MM.1S (cell line): ENCODE measurements at regions not wholly inside any gene's neighbourhood (a gene's known extent, or its start where the extent isn't known, plus 50 kb on each side); places are given as distances from the start of the nearest gene placed in this dataset.

Experiments
- DNase-seq: peaks from one replicate; pipeline ENCODE4 v3.0.0-alpha.2; 2015
- H2AFZ ChIP-seq: fragments of 300-600 bp; sonication (generic); 2 replicates; pipeline ENCODE4 v1.6.0; 2016; ENCODE audit warnings: antibody characterized with exemption, low read length
- H3F3A ChIP-seq: fragments of 300-600 bp; sonication (generic); 2 replicates; pipeline ENCODE4 v1.6.1; 2016; ENCODE audit warnings: mild to moderate bottlenecking, antibody characterized with exemption, low read length, moderate library complexity, mixed read lengths; ENCODE audit not compliant: insufficient read depth
- H3K27ac ChIP-seq: fragments of 300-600 bp; sonication (generic); 2 replicates; pipeline ENCODE4 v1.5.1; 2016; ENCODE audit warnings: mild to moderate bottlenecking, low read length
- H3K27me3 ChIP-seq: fragments of 300-600 bp; sonication (generic); replicated peaks from 2 replicates; pipeline ENCODE4 v1.6.0; 2016; ENCODE audit warnings: low read length; ENCODE audit not compliant: insufficient read depth
- H3K36me3 ChIP-seq: fragments of 300-600 bp; sonication (generic); replicated peaks from 2 replicates; pipeline ENCODE4 v1.6.1; 2016; ENCODE audit warnings: mild to moderate bottlenecking, low read length, mixed read lengths; ENCODE audit not compliant: insufficient read depth
- H3K4me1 ChIP-seq: fragments of 300-600 bp; sonication (generic); 2 replicates; pipeline ENCODE4 v1.6.1; 2016; ENCODE audit warnings: low read length, mixed read lengths
- H3K4me2 ChIP-seq: fragments of 300-600 bp; sonication (generic); 2 replicates; pipeline ENCODE4 v1.6.0; 2016; ENCODE audit warnings: low read depth, low read length
- H3K4me3 ChIP-seq: fragments of 300-600 bp; sonication (generic); 2 replicates; pipeline ENCODE4 v1.5.1; 2016; ENCODE audit warnings: low read length, mixed read lengths
- H3K79me2 ChIP-seq: fragments of 300-600 bp; sonication (generic); 2 replicates; pipeline ENCODE4 v1.6.1; 2016; ENCODE audit warnings: mixed run types, low read length, mixed read lengths
- H3K9ac ChIP-seq: fragments of 300-600 bp; sonication (generic); 2 replicates; pipeline ENCODE4 v1.6.1; 2016; ENCODE audit warnings: low read length, mixed read lengths
- H3K9me2 ChIP-seq: fragments of 300-600 bp; sonication (generic); replicated peaks from 2 replicates; pipeline ENCODE4 v1.6.1; 2016; ENCODE audit warnings: mild to moderate bottlenecking, low read length, mixed read lengths; ENCODE audit not compliant: insufficient read depth
- H3K9me3 ChIP-seq: fragments of 300-600 bp; sonication (generic); replicated peaks from 2 replicates; pipeline ENCODE4 v1.6.1; 2016; ENCODE audit warnings: mild to moderate bottlenecking, low read length, mixed read lengths; ENCODE audit not compliant: insufficient read depth
- H4K20me1 ChIP-seq: fragments of 300-600 bp; sonication (generic); 2 replicates; pipeline ENCODE4 v1.6.1; 2016; ENCODE audit warnings: mild to moderate bottlenecking, low read length, moderate library complexity, mixed read lengths; ENCODE audit not compliant: insufficient read depth
- EZH2 ChIP-seq: fragments of 300-600 bp; sonication (generic); optimal IDR thresholded peaks from 2 replicates; pipeline ENCODE3; 2017; ENCODE audit warnings: low read depth, mild to moderate bottlenecking, antibody characterized with exemption, low read length, mixed read lengths
- EZH2phosphoT487 ChIP-seq: fragments of 300-600 bp; sonication (generic); IDR thresholded peaks from 2 replicates; pipeline ENCODE4 v1.6.1; 2018; ENCODE audit warnings: antibody characterized with exemption, low read length
- TF ChIP-seq, protein P1 (sequence below): fragments of 300-600 bp; sonication (generic); IDR thresholded peaks from 2 replicates; pipeline ENCODE4 v1.5.1; 2016; ENCODE audit warnings: antibody characterized with exemption, low read length, mixed read lengths

DNA sequence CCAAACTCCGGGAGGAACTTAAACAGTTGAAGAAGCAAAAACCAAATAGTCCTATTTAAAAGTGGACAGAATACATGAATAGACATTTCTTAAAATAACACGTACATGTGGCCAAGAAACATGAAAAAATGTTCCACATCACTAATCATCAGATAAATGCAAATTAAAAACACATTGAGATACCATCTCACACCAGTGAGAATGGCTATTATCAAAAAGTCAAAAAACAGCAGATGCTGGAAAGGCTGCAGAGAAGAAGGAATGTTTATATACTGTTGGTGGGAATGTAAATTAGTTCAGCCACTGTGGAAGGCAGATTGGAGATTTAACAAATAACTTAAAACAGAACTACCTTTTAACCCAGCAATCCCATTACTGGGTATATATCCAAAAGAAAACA lies 283.0 kb upstream of the IZUMO3 start:
- TF ChIP-seq, protein P1, sequence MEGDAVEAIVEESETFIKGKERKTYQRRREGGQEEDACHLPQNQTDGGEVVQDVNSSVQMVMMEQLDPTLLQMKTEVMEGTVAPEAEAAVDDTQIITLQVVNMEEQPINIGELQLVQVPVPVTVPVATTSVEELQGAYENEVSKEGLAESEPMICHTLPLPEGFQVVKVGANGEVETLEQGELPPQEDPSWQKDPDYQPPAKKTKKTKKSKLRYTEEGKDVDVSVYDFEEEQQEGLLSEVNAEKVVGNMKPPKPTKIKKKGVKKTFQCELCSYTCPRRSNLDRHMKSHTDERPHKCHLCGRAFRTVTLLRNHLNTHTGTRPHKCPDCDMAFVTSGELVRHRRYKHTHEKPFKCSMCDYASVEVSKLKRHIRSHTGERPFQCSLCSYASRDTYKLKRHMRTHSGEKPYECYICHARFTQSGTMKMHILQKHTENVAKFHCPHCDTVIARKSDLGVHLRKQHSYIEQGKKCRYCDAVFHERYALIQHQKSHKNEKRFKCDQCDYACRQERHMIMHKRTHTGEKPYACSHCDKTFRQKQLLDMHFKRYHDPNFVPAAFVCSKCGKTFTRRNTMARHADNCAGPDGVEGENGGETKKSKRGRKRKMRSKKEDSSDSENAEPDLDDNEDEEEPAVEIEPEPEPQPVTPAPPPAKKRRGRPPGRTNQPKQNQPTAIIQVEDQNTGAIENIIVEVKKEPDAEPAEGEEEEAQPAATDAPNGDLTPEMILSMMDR, result no peak
- TF ChIP-seq EZH2 (no peak), EZH2phosphoT487 (no peak)
- Histone ChIP-seq H3K79me2 (no peaks in the 10 kb centered on the region), H3K27me3 (no peaks in the 10 kb centered on the region), H3F3A (no peaks in the 10 kb centered on the region), H4K20me1 (no peaks in the 10 kb centered on the region), H3K9me3 (no peaks in the 10 kb centered on the region), H3K4me3 (no peak overlapping the region), H3K36me3 (no peaks in the 10 kb centered on the region), H3K4me2 (no peak overlapping the region), H3K4me1 (no peaks in the 10 kb centered on the region), H3K9ac (no peak overlapping the region), H3K27ac (no peak overlapping the region), H3K9me2 (no peaks in the 10 kb centered on the region), H2AFZ (no peak overlapping the region)
- no peak for DNase-seq

DNA sequence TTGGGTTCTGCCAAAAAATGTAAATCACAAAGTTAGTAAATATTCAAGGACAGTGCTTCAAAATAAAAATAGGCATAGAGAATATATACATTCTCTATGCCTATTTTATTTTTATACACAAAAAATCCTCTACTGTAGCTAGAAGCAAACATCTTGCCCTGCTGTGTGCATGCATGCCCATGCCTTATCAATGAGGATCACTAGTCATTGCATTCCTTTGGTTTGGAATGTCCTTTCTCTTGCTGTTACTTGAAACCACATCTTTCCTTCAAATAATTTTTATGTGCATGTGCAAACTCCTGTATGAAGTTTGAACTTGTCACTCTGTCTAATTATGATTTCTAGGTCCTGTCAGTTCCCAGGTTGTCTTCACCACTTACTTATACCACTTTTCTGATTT lies 278.9 kb upstream of the IZUMO3 start:
- H3K9ac ChIP-seq, result no peak overlapping the region
- no peak overlapping the region for H3K4me3 ChIP-seq
- H3K9me2 ChIP-seq, result no peaks in the 10 kb centered on the region
- H3K9me3 ChIP-seq, result no peaks in the 10 kb centered on the region
- no peaks in the 10 kb centered on the region for H4K20me1 ChIP-seq
- no peak for TF ChIP-seq EZH2phosphoT487
- no peak for TF ChIP-seq EZH2
- TF ChIP-seq, protein P1, result no peak
- no peak for DNase-seq
- no peak overlapping the region for H3K27ac ChIP-seq
- H3F3A ChIP-seq, result no peaks in the 10 kb centered on the region
- no peaks in the 10 kb centered on the region for H3K36me3 ChIP-seq
- no peaks in the 10 kb centered on the region for H3K4me1 ChIP-seq
- no peaks in the 10 kb centered on the region for H3K79me2 ChIP-seq
- no peak overlapping the region for H3K4me2 ChIP-seq
- no peak overlapping the region for H2AFZ ChIP-seq
- no peaks in the 10 kb centered on the region for H3K27me3 ChIP-seq

DNA sequence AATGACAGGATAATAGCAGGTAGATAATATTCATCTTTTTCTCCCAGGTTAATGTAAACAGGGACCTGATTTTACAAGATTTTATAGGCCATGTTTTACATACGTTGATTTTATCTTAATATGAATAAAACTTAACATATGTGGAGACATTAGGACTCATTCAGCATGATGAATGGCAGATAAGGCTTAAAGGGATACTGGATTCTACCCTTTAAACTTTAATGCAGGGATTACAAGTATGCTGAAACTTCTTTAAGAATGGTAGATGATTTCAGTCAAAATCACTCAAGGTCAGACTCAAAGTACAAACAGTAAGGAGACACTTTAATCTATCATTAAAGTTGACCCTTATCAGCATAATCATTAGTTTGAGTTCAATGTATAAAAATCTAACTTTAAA lies 274.5 kb upstream of the IZUMO3 start:
- H3K4me3 ChIP-seq, result no peak overlapping the region
- TF ChIP-seq, protein P1, result no peak
- TF ChIP-seq EZH2 (no peak), EZH2phosphoT487 (no peak)
- H3K9me3 ChIP-seq, result no peaks in the 10 kb centered on the region
- no peaks in the 10 kb centered on the region for H3K4me1 ChIP-seq
- no peaks in the 10 kb centered on the region for H3F3A ChIP-seq
- no peaks in the 10 kb centered on the region for H4K20me1 ChIP-seq
- no peaks in the 10 kb centered on the region for H3K36me3 ChIP-seq
- H3K4me2 ChIP-seq, result no peak overlapping the region
- H3K9ac ChIP-seq, result no peak overlapping the region
- no peaks in the 10 kb centered on the region for H3K9me2 ChIP-seq
- no peak overlapping the region for H3K27ac ChIP-seq
- no peak overlapping the region for H2AFZ ChIP-seq
- no peak for DNase-seq
- no peaks in the 10 kb centered on the region for H3K79me2 ChIP-seq
- H3K27me3 ChIP-seq, result no peaks in the 10 kb centered on the region
